ENCODE measurements at regions not wholly inside any gene's neighbourhood (a gene's known extent, or its start where the extent isn't known, plus 50 kb on each side); places are given as distances from the start of the nearest gene placed in this dataset.
A peak's percentile ranks its signal among the peaks of the same experiment; 100 is the strongest.

- Histone ChIP-seq H2BK120ac (ENCODE audit: low read depth, low read length) (no peak overlapping the region), H3K27me3 (ENCODE audit: control insufficient read depth in 3 of 3, insufficient read depth in 3 of 3, low read depth in 1 of 3, low read length in 3 of 3) (peaks cover 0 to 8% (median 5%) of the 10 kb centered on the region in 3 experiments)
These were observed 166.7 kb upstream of the LRFN2 start for GRCh38 chr6:40753675-40754448.

GRCh38 chr6:40753048-40753447 is 165.9 kb upstream of the LRFN2 start:
- H3K4me1 ChIP-seq (ENCODE audit: control insufficient read depth in 2 of 2, insufficient read depth in 1 of 2, low read depth in 1 of 2, low read length in 2 of 2) = peaks cover 0 to 8% of the 10 kb centered on the region in 2 donors

More at GRCh38 chr6:40753675-40754448, 166.7 kb upstream of the LRFN2 start:
- no peak overlapping the region for H3K18ac ChIP-seq (ENCODE audit: low read length)
- H3K9me3 ChIP-seq (replicated peaks in 1 of 2; ENCODE audit: control insufficient read depth in 2 of 2, insufficient read depth in 1 of 2, low read depth in 1 of 2, low read length in 2 of 2) = no peaks in the 10 kb centered on the region
- H4K8ac ChIP-seq (ENCODE audit: low read depth, low read length) = no peak overlapping the region
- no peak overlapping the region for H2AFZ ChIP-seq (ENCODE audit: low read length)
- no peak overlapping the region for H3K23ac ChIP-seq (ENCODE audit: low read depth, low read length, poor library complexity)
- H2BK5ac ChIP-seq (ENCODE audit: low read length) = no peak overlapping the region
- H3K27ac ChIP-seq (replicated peaks; ENCODE audit: low read length) = no peak overlapping the region
- H3K9ac ChIP-seq (ENCODE audit: low read depth, low read length, poor library complexity) = no peak overlapping the region
- H3K4me3 ChIP-seq (ENCODE audit: low read length in 2 of 2) = no peak overlapping the region
- no peak overlapping the region for H2BK12ac ChIP-seq (ENCODE audit: low read length)
- H3K36me3 ChIP-seq (replicated peaks in 1 of 2; ENCODE audit: control insufficient read depth in 2 of 2, insufficient read depth in 2 of 2, low read length in 2 of 2) = no peaks in the 10 kb centered on the region
- no peak overlapping the region for H3K4ac ChIP-seq (ENCODE audit: low read length)
- no peak overlapping the region for H3K4me2 ChIP-seq (ENCODE audit: insufficient read depth, low read length, poor library complexity, severe bottlenecking)
- H3K14ac ChIP-seq (ENCODE audit: low read length) = no peak overlapping the region
- H2AK5ac ChIP-seq (ENCODE audit: low read depth, low read length) = no peak overlapping the region
- H2BK15ac ChIP-seq (ENCODE audit: low read length) = no peak overlapping the region
- H3K79me1 ChIP-seq (ENCODE audit: low read depth, low read length) = no peaks in the 10 kb centered on the region
- DNase-seq (ENCODE audit: low spot score) = no peak
- WGBS, 2 donors (ENCODE audit: extremely low coverage in 2 of 2, insufficient read length in 2 of 2, insufficient replicate concordance in 1 of 2) = no CpG with 5 or more reads among the region's 3 CpGs
- H4K91ac ChIP-seq (ENCODE audit: low read depth, low read length, poor library complexity) = no peak overlapping the region
- H3K4me1 ChIP-seq (ENCODE audit: control insufficient read depth in 2 of 2, insufficient read depth in 1 of 2, low read depth in 1 of 2, low read length in 2 of 2) = peaks cover 0 to 8% of the 10 kb centered on the region in 2 donors

GRCh38 chr6:40744835-40745234 is 157.7 kb upstream of the LRFN2 start:
- H3K27me3 ChIP-seq (ENCODE audit: control insufficient read depth in 3 of 3, insufficient read depth in 3 of 3, low read depth in 1 of 3, low read length in 3 of 3) = no peaks in the 10 kb centered on the region
- H4K8ac ChIP-seq (ENCODE audit: low read depth, low read length) = no peak overlapping the region
- no peak overlapping the region for H2BK12ac ChIP-seq (ENCODE audit: low read length)
- no peak overlapping the region for H2BK5ac ChIP-seq (ENCODE audit: low read length)
- H2AFZ ChIP-seq (ENCODE audit: low read length) = no peak overlapping the region
- no peak overlapping the region for H2AK5ac ChIP-seq (ENCODE audit: low read depth, low read length)
- no peak overlapping the region for H3K9ac ChIP-seq (ENCODE audit: low read depth, low read length, poor library complexity)
- DNase-seq (ENCODE audit: low spot score) = no peak
- H3K9me3 ChIP-seq (replicated peaks in 1 of 2; ENCODE audit: control insufficient read depth in 2 of 2, insufficient read depth in 1 of 2, low read depth in 1 of 2, low read length in 2 of 2) = no peaks in the 10 kb centered on the region
- no peak overlapping the region for H3K23ac ChIP-seq (ENCODE audit: low read depth, low read length, poor library complexity)
- H3K27ac ChIP-seq (replicated peaks; ENCODE audit: low read length) = peak overlapping the region; percentile 27
- no peak overlapping the region for H3K14ac ChIP-seq (ENCODE audit: low read length)
- H3K4ac ChIP-seq (ENCODE audit: low read length) = no peak overlapping the region
- no peak overlapping the region for H3K4me3 ChIP-seq (ENCODE audit: low read length in 2 of 2)
- H3K4me1 ChIP-seq (ENCODE audit: control insufficient read depth in 2 of 2, insufficient read depth in 1 of 2, low read depth in 1 of 2, low read length in 2 of 2) = peaks cover 0 to 2% of the 10 kb centered on the region in 2 donors
- no peak overlapping the region for H3K4me2 ChIP-seq (ENCODE audit: insufficient read depth, low read length, poor library complexity, severe bottlenecking)
- no peak overlapping the region for H2BK120ac ChIP-seq (ENCODE audit: low read depth, low read length)
- WGBS, 2 donors (ENCODE audit: extremely low coverage in 2 of 2, insufficient read length in 2 of 2, insufficient replicate concordance in 1 of 2) = no CpG with 5 or more reads among the region's 4 CpGs
- H3K36me3 ChIP-seq (replicated peaks in 1 of 2; ENCODE audit: control insufficient read depth in 2 of 2, insufficient read depth in 2 of 2, low read length in 2 of 2) = no peaks in the 10 kb centered on the region
- H3K18ac ChIP-seq (ENCODE audit: low read length) = no peak overlapping the region
- no peaks in the 10 kb centered on the region for H3K79me1 ChIP-seq (ENCODE audit: low read depth, low read length)
- H2BK15ac ChIP-seq (ENCODE audit: low read length) = no peak overlapping the region
- no peak overlapping the region for H4K91ac ChIP-seq (ENCODE audit: low read depth, low read length, poor library complexity)

More at GRCh38 chr6:40753048-40753447, 165.9 kb upstream of the LRFN2 start:
- WGBS, 2 donors (ENCODE audit: extremely low coverage in 2 of 2, insufficient read length in 2 of 2, insufficient replicate concordance in 1 of 2) = no CpG with 5 or more reads among the region's 3 CpGs
- H3K27me3 ChIP-seq (ENCODE audit: control insufficient read depth in 3 of 3, insufficient read depth in 3 of 3, low read depth in 1 of 3, low read length in 3 of 3) = peaks cover 0 to 8% (median 5%) of the 10 kb centered on the region in 3 experiments
- no peaks in the 10 kb centered on the region for H3K9me3 ChIP-seq (replicated peaks in 1 of 2; ENCODE audit: control insufficient read depth in 2 of 2, insufficient read depth in 1 of 2, low read depth in 1 of 2, low read length in 2 of 2)
- H3K18ac ChIP-seq (ENCODE audit: low read length) = no peak overlapping the region
- no peaks in the 10 kb centered on the region for H3K36me3 ChIP-seq (replicated peaks in 1 of 2; ENCODE audit: control insufficient read depth in 2 of 2, insufficient read depth in 2 of 2, low read length in 2 of 2)
- H3K4me2 ChIP-seq (ENCODE audit: insufficient read depth, low read length, poor library complexity, severe bottlenecking) = no peak overlapping the region
- no peak overlapping the region for H3K27ac ChIP-seq (replicated peaks; ENCODE audit: low read length)
- no peak overlapping the region for H2BK120ac ChIP-seq (ENCODE audit: low read depth, low read length)
- H3K14ac ChIP-seq (ENCODE audit: low read length) = no peak overlapping the region
- no peak overlapping the region for H3K9ac ChIP-seq (ENCODE audit: low read depth, low read length, poor library complexity)
- H2BK5ac ChIP-seq (ENCODE audit: low read length) = no peak overlapping the region
- H2AFZ ChIP-seq (ENCODE audit: low read length) = no peak overlapping the region
- no peak overlapping the region for H3K4me3 ChIP-seq (ENCODE audit: low read length in 2 of 2)
- H2BK15ac ChIP-seq (ENCODE audit: low read length) = no peak overlapping the region
- no peak overlapping the region for H2AK5ac ChIP-seq (ENCODE audit: low read depth, low read length)
- H2BK12ac ChIP-seq (ENCODE audit: low read length) = no peak overlapping the region
- no peak overlapping the region for H4K91ac ChIP-seq (ENCODE audit: low read depth, low read length, poor library complexity)
- H3K23ac ChIP-seq (ENCODE audit: low read depth, low read length, poor library complexity) = no peak overlapping the region
- no peak overlapping the region for H4K8ac ChIP-seq (ENCODE audit: low read depth, low read length)
- no peak for DNase-seq (ENCODE audit: low spot score)
- H3K4ac ChIP-seq (ENCODE audit: low read length) = no peak overlapping the region
- no peaks in the 10 kb centered on the region for H3K79me1 ChIP-seq (ENCODE audit: low read depth, low read length)

GRCh38 chr6:40743690-40744446 is 156.7 kb upstream of the LRFN2 start:
- H3K4me2 ChIP-seq (ENCODE audit: insufficient read depth, low read length, poor library complexity, severe bottlenecking) = no peak overlapping the region
- WGBS, 2 donors (ENCODE audit: extremely low coverage in 2 of 2, insufficient read length in 2 of 2, insufficient replicate concordance in 1 of 2) = no CpG with 5 or more reads among the region's 17 CpGs

More at GRCh38 chr6:40743690-40744446, 156.7 kb upstream of the LRFN2 start:
- Histone ChIP-seq H4K8ac (ENCODE audit: low read depth, low read length) (peak overlapping the region; percentile 33), H3K4ac (ENCODE audit: low read length) (peak overlapping the region; percentile 39), H2AFZ (ENCODE audit: low read length) (no peak overlapping the region), H3K23ac (ENCODE audit: low read depth, low read length, poor library complexity) (no peak overlapping the region), H3K36me3 (replicated peaks in 1 of 2; ENCODE audit: control insufficient read depth in 2 of 2, insufficient read depth in 2 of 2, low read length in 2 of 2) (no peaks in the 10 kb centered on the region), H3K4me3 (ENCODE audit: low read length in 2 of 2) (no peak overlapping the region), H2BK12ac (ENCODE audit: low read length) (no peak overlapping the region), H3K9ac (ENCODE audit: low read depth, low read length, poor library complexity) (no peak overlapping the region), H2BK15ac (ENCODE audit: low read length) (no peak overlapping the region), H3K27ac (replicated peaks; ENCODE audit: low read length) (no peak overlapping the region), H3K9me3 (replicated peaks in 1 of 2; ENCODE audit: control insufficient read depth in 2 of 2, insufficient read depth in 1 of 2, low read depth in 1 of 2, low read length in 2 of 2) (no peaks in the 10 kb centered on the region), H2BK5ac (ENCODE audit: low read length) (no peak overlapping the region), H3K14ac (ENCODE audit: low read length) (no peak overlapping the region), H3K18ac (ENCODE audit: low read length) (peak overlapping the region; percentile 33), H3K27me3 (ENCODE audit: control insufficient read depth in 3 of 3, insufficient read depth in 3 of 3, low read depth in 1 of 3, low read length in 3 of 3) (no peaks in the 10 kb centered on the region), H4K91ac (ENCODE audit: low read depth, low read length, poor library complexity) (no peak overlapping the region), H2AK5ac (ENCODE audit: low read depth, low read length) (peak overlapping the region; percentile 57), H3K4me1 (ENCODE audit: control insufficient read depth in 2 of 2, insufficient read depth in 1 of 2, low read depth in 1 of 2, low read length in 2 of 2) (peaks cover 0 to 2% of the 10 kb centered on the region in 2 donors), H2BK120ac (ENCODE audit: low read depth, low read length) (no peak overlapping the region), H3K79me1 (ENCODE audit: low read depth, low read length) (no peaks in the 10 kb centered on the region)
- no peak for DNase-seq (ENCODE audit: low spot score)
